ENCODE measurements at regions not wholly inside any gene's neighbourhood (a gene's known extent, or its start where the extent isn't known, plus 50 kb on each side); places are given as distances from the start of the nearest gene placed in this dataset.

DNA sequence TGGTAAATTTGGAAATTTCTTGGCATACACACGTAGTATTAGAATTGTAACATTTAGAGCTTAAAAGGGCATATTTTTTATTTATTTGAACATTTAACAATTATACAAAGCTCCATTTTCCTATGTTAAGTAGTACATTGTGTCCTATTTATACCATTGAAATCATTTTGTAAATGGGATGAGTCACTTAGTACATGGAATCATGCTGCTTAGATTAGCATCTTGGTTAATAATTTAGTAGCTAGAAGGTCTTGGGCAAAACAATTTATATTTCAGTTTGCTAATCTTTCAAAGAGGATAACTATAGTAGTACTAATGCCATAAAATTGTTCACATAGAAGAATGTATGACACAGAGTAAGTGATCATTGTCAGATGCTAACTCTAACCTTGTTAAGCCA is 450.1 kb upstream of the LUZP2 start:
- Histone ChIP-seq H3K27ac (ENCODE audit: low read depth, low read length, poor library complexity, severe bottlenecking) (no peak overlapping the region), H3K4me1 (ENCODE audit: insufficient read depth, low read length, poor library complexity, severe bottlenecking) (no peaks in the 10 kb centered on the region), H3K9me3 (ENCODE audit: low read depth, low read length, poor library complexity, severe bottlenecking) (peaks cover 11% of the 10 kb centered on the region), H3K27me3 (replicated peaks; ENCODE audit: insufficient read depth, low read depth, low read length, poor library complexity) (no peaks in the 10 kb centered on the region), H3K36me3 (ENCODE audit: insufficient read depth, low read length, poor library complexity, severe bottlenecking) (no peaks in the 10 kb centered on the region), H3K4me3 (ENCODE audit: low read depth, low read length, poor library complexity, severe bottlenecking) (no peak overlapping the region)
- BruUV-seq (replicated peaks), result no TSS peak
- ChIA-PET POLR2A (ENCODE audit: low non-redundant PET) (no interaction called here), CTCF (no interaction called here)
- TF ChIP-seq, protein P1, sequence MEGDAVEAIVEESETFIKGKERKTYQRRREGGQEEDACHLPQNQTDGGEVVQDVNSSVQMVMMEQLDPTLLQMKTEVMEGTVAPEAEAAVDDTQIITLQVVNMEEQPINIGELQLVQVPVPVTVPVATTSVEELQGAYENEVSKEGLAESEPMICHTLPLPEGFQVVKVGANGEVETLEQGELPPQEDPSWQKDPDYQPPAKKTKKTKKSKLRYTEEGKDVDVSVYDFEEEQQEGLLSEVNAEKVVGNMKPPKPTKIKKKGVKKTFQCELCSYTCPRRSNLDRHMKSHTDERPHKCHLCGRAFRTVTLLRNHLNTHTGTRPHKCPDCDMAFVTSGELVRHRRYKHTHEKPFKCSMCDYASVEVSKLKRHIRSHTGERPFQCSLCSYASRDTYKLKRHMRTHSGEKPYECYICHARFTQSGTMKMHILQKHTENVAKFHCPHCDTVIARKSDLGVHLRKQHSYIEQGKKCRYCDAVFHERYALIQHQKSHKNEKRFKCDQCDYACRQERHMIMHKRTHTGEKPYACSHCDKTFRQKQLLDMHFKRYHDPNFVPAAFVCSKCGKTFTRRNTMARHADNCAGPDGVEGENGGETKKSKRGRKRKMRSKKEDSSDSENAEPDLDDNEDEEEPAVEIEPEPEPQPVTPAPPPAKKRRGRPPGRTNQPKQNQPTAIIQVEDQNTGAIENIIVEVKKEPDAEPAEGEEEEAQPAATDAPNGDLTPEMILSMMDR (conservative IDR thresholded peaks at IDR 0.05; ENCODE audit: low read depth, low read length), result no peak
- no peak for TF ChIP-seq EZH2 (IDR thresholded peaks at IDR 0.05; ENCODE audit: borderline replicate concordance, low read depth, low read length, poor library complexity, severe bottlenecking)
- DNase-seq (ENCODE audit: low spot score), result no peak
- intact Hi-C loops (cut with micrococcal nuclease; ENCODE audit: unreplicated experiment), result no loop called here

DNA sequence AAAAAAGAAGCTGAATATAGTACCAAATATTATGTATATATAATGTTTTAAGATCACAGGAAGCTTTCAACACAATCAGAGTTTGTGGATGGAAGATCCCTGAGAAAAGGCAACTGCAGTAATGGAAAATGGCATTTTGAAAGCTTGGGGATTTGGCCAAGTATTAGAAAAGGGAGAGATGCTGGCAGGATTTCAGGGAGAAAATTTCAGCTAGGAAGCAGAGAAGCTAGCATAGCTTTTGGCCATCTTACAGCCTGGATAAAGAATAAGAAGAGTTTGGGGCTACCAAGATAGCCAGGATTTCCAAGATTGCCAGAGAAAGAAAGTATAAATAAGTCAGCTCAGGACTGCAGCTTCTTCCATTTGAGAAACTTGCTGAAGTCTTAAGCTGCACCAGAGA is 440.8 kb upstream of the LUZP2 start:
- TF ChIP-seq, protein P1 (conservative IDR thresholded peaks at IDR 0.05; ENCODE audit: low read depth, low read length), result no peak
- no peak for TF ChIP-seq EZH2 (IDR thresholded peaks at IDR 0.05; ENCODE audit: borderline replicate concordance, low read depth, low read length, poor library complexity, severe bottlenecking)
- Histone ChIP-seq H3K4me1 (ENCODE audit: insufficient read depth, low read length, poor library complexity, severe bottlenecking) (no peaks in the 10 kb centered on the region), H3K27me3 (replicated peaks; ENCODE audit: insufficient read depth, low read depth, low read length, poor library complexity) (no peaks in the 10 kb centered on the region), H3K36me3 (ENCODE audit: insufficient read depth, low read length, poor library complexity, severe bottlenecking) (no peaks in the 10 kb centered on the region), H3K9me3 (ENCODE audit: low read depth, low read length, poor library complexity, severe bottlenecking) (no peaks in the 10 kb centered on the region), H3K27ac (ENCODE audit: low read depth, low read length, poor library complexity, severe bottlenecking) (no peak overlapping the region), H3K4me3 (ENCODE audit: low read depth, low read length, poor library complexity, severe bottlenecking) (no peak overlapping the region)
- no peak for DNase-seq (ENCODE audit: low spot score)
- intact Hi-C loops (cut with micrococcal nuclease; ENCODE audit: unreplicated experiment), result no loop called here
- ChIA-PET CTCF (no interaction called here), POLR2A (ENCODE audit: low non-redundant PET) (no interaction called here)
- no TSS peak for BruUV-seq (replicated peaks)

DNA sequence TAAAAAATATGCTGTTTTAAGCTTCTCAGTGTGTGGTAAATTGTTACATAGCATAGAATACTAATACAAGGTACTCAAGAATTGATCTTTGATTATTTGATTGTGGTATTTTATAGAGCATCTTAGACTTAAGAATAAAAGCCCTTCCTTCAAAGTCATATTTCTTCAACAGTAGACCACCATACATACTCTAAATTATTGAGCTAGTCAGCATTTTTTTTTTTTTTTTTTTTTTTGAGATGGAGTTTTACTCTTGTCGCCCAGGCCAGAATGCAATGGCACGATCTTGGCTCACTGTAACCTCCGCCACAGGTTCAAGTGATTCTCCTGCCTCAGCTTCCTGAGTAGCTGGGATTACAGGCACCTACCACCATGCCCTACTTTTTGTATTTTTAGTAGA is 436.7 kb upstream of the LUZP2 start:
- no peaks in the 10 kb centered on the region for H3K9me3 ChIP-seq (ENCODE audit: low read depth, low read length, poor library complexity, severe bottlenecking)
- no peak overlapping the region for H3K27ac ChIP-seq (ENCODE audit: low read depth, low read length, poor library complexity, severe bottlenecking)
- POLR2A ChIA-PET (ENCODE audit: low non-redundant PET), result no interaction called here
- no peaks in the 10 kb centered on the region for H3K4me1 ChIP-seq (ENCODE audit: insufficient read depth, low read length, poor library complexity, severe bottlenecking)
- CTCF ChIA-PET, result no interaction called here
- no peak overlapping the region for H3K4me3 ChIP-seq (ENCODE audit: low read depth, low read length, poor library complexity, severe bottlenecking)
- TF ChIP-seq EZH2 (IDR thresholded peaks at IDR 0.05; ENCODE audit: borderline replicate concordance, low read depth, low read length, poor library complexity, severe bottlenecking), result no peak
- TF ChIP-seq, protein P1 (conservative IDR thresholded peaks at IDR 0.05; ENCODE audit: low read depth, low read length), result no peak
- no peaks in the 10 kb centered on the region for H3K27me3 ChIP-seq (replicated peaks; ENCODE audit: insufficient read depth, low read depth, low read length, poor library complexity)
- intact Hi-C loops (cut with micrococcal nuclease; ENCODE audit: unreplicated experiment), result no loop called here
- BruUV-seq (replicated peaks), result no TSS peak
- no peaks in the 10 kb centered on the region for H3K36me3 ChIP-seq (ENCODE audit: insufficient read depth, low read length, poor library complexity, severe bottlenecking)
- DNase-seq (ENCODE audit: low spot score), result no peak
